SK-N-SH treated with all-trans-retinoic acid at 6 μM for 48 hours (cell line): ENCODE measurements at regions not wholly inside any gene's neighbourhood (a gene's known extent, or its start where the extent isn't known, plus 50 kb on each side); places are given as distances from the start of the nearest gene placed in this dataset.
A peak's percentile ranks its signal among the peaks of the same experiment; 100 is the strongest.

Experiments
- ATAC-seq: fragments of 200-7000 bp; cut with Tn5 transposase; 3 replicates; pipeline ENCODE4 v1.9.1; 2020; ENCODE audit warnings: mild to moderate bottlenecking, moderate library complexity
- ARNTL ChIP-seq: fragments of 450-650 bp; formaldehyde crosslinking; IDR thresholded peaks from 2 replicates; pipeline ENCODE4 v1.5.0; 2020; ENCODE audit warnings: low read depth, mild to moderate bottlenecking, moderate library complexity, borderline replicate concordance
- BACH2 ChIP-seq: fragments of 250-450 bp; sonication (Bioruptor Pico); IDR thresholded peaks from 2 replicates; pipeline ENCODE4 v1.9.0; 2021; ENCODE audit warnings: mild to moderate bottlenecking, borderline replicate concordance
- CSDC2 ChIP-seq: fragments of 250-450 bp; sonication (Bioruptor Pico); IDR thresholded peaks from 2 replicates; pipeline ENCODE4 v1.5.0; 2020; ENCODE audit warnings: mild to moderate bottlenecking, moderate library complexity
- ESRRG ChIP-seq: fragments of 250-450 bp; sonication (Bioruptor Pico); IDR thresholded peaks from 2 replicates; pipeline ENCODE4 v1.6.1; 2021; ENCODE audit warnings: mild to moderate bottlenecking
- GLIS3 ChIP-seq: fragments of 250-450 bp; sonication (Bioruptor Pico); IDR thresholded peaks from 2 replicates; pipeline ENCODE4 v1.5.0; 2020; ENCODE audit warnings: mild to moderate bottlenecking, moderate library complexity
- ISL1 ChIP-seq: fragments of 250-450 bp; sonication (Bioruptor Pico); IDR thresholded peaks from 2 replicates; pipeline ENCODE4 v2.1.2; 2022; ENCODE audit warnings: mild to moderate bottlenecking, moderate library complexity
- OSR1 ChIP-seq: fragments of 250-450 bp; sonication (Bioruptor Pico); IDR thresholded peaks from 2 replicates; pipeline ENCODE4 v1.8.0; 2022; ENCODE audit warnings: moderate library complexity, mild to moderate bottlenecking, inconsistent platforms
- PPARA ChIP-seq: fragments of 250-450 bp; sonication (Bioruptor Pico); IDR thresholded peaks from 2 replicates; pipeline ENCODE4 v1.5.0; 2020; ENCODE audit warnings: mild to moderate bottlenecking, borderline replicate concordance
- RARB ChIP-seq: fragments of 250-450 bp; sonication (Bioruptor Pico); IDR thresholded peaks from 2 replicates; pipeline ENCODE4 v1.8.0; 2021; ENCODE audit warnings: mild to moderate bottlenecking, moderate library complexity
- SNAI2 ChIP-seq: fragments of 250-450 bp; sonication (Bioruptor Pico); IDR thresholded peaks from 2 replicates; pipeline ENCODE4 v1.5.0; 2020; ENCODE audit warnings: mild to moderate bottlenecking, moderate library complexity
- TCF4 ChIP-seq: fragments of 250-450 bp; sonication (Bioruptor Pico); IDR thresholded peaks from 2 replicates; pipeline ENCODE4 v1.8.0; 2021; ENCODE audit warnings: mild to moderate bottlenecking, moderate library complexity, borderline replicate concordance
- TOX ChIP-seq: fragments of 250-450 bp; sonication (Bioruptor Pico); IDR thresholded peaks from 2 replicates; pipeline ENCODE4 v1.8.0; 2021; ENCODE audit warnings: mild to moderate bottlenecking, moderate library complexity, borderline replicate concordance
- ZC3H10 ChIP-seq: fragments of 250-450 bp; sonication (Bioruptor Pico); IDR thresholded peaks from 2 replicates; pipeline ENCODE4 v1.5.1; 2021; ENCODE audit warnings: mild to moderate bottlenecking, moderate library complexity
- ZFP3 ChIP-seq: fragments of 250-450 bp; sonication (Bioruptor Pico); IDR thresholded peaks from 2 replicates; pipeline ENCODE4 v1.5.0; 2020; ENCODE audit warnings: mild to moderate bottlenecking, moderate library complexity
- ZFP30 ChIP-seq: fragments of 450-650 bp; formaldehyde crosslinking; IDR thresholded peaks from 2 replicates; pipeline ENCODE4 v1.5.0; 2022; ENCODE audit warnings: mild to moderate bottlenecking, moderate library complexity
- ZNF565 ChIP-seq: fragments of 450-650 bp; formaldehyde crosslinking; conservative IDR thresholded peaks from 2 replicates; pipeline ENCODE4 v1.5.0; 2020; ENCODE audit warnings: low read depth, mild to moderate bottlenecking, moderate library complexity
- ZNF70 ChIP-seq: fragments of 450-650 bp; formaldehyde crosslinking; IDR thresholded peaks from 2 replicates; pipeline ENCODE4 v1.5.0; 2020; ENCODE audit warnings: mild to moderate bottlenecking, moderate library complexity
- ZNF8 ChIP-seq: fragments of 450-650 bp; formaldehyde crosslinking; IDR thresholded peaks from 2 replicates; pipeline ENCODE4 v1.5.0; 2020; ENCODE audit warnings: mild to moderate bottlenecking, moderate library complexity
- TF ChIP-seq, protein P1 (sequence below): fragments of 250-450 bp; sonication (Bioruptor Pico); IDR thresholded peaks from 2 replicates; pipeline ENCODE4 v1.5.1; 2020; ENCODE audit warnings: low read depth, mild to moderate bottlenecking, moderate library complexity
- TF ChIP-seq, protein P2 (sequence below): fragments of 250-450 bp; sonication (Bioruptor Pico); IDR thresholded peaks from 2 replicates; pipeline ENCODE4 v1.5.0; 2020; ENCODE audit warnings: mild to moderate bottlenecking, moderate library complexity
- TF ChIP-seq, protein P3 (sequence below): fragments of 250-450 bp; sonication (Bioruptor Pico); IDR thresholded peaks from 2 replicates; pipeline ENCODE4 v1.8.0; 2021; ENCODE audit warnings: low read depth, mild to moderate bottlenecking, moderate library complexity, borderline replicate concordance
- TF ChIP-seq, protein P4 (sequence below): fragments of 250-450 bp; sonication (Bioruptor Pico); IDR thresholded peaks from 2 replicates; pipeline ENCODE4 v1.5.1; 2021; ENCODE audit warnings: mild to moderate bottlenecking, moderate library complexity
- TF ChIP-seq, protein P5 (sequence below): fragments of 250-450 bp; sonication (Bioruptor Pico); IDR thresholded peaks from 2 replicates; pipeline ENCODE4 v1.8.0; 2020; ENCODE audit warnings: mild to moderate bottlenecking, moderate library complexity, borderline replicate concordance

DNA sequence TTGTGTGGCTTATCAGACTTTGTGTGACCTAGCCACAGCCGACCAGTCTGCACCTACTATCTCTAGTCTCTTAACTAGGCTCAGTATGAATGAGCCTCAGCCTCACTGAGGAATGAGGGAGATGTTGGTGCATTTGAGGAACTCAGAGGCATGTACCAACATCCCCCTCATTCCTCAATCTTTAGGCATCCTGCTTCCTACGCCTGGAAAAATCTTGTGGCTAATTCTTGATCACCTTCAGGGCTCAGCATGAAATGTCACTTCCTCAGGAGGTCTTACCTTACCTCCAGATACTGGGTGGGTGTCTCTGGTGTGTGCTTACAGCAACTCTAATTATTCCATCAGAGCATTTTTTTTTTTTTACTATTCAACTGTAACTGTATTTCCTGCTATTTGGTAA lies 148.8 kb upstream of the TMCC3 start:
- no peak for TF ChIP-seq SNAI2 (CRISPR knock-in tag)
- TF ChIP-seq CSDC2 (CRISPR knock-in tag): no peak
- TF ChIP-seq OSR1 (CRISPR knock-in tag): no peak
- no peak for TF ChIP-seq ZC3H10 (CRISPR knock-in tag)
- no peak for TF ChIP-seq TOX (CRISPR knock-in tag)
- ATAC-seq: no peak

- TF ChIP-seq ZNF70 (no peak), OSR1 (CRISPR knock-in tag) (no peak), TOX (CRISPR knock-in tag) (no peak), ZFP30 (CRISPR knock-in tag) (no peak), CSDC2 (CRISPR knock-in tag) (no peak), TCF4 (CRISPR knock-in tag) (no peak), RARB (CRISPR knock-in tag) (no peak), GLIS3 (CRISPR knock-in tag) (no peak), SNAI2 (CRISPR knock-in tag) (no peak), ISL1 (CRISPR knock-in tag) (no peak), ZC3H10 (CRISPR knock-in tag) (no peak), ESRRG (CRISPR knock-in tag) (no peak), ARNTL (CRISPR knock-in tag) (no peak)
- TF ChIP-seq, protein P1, sequence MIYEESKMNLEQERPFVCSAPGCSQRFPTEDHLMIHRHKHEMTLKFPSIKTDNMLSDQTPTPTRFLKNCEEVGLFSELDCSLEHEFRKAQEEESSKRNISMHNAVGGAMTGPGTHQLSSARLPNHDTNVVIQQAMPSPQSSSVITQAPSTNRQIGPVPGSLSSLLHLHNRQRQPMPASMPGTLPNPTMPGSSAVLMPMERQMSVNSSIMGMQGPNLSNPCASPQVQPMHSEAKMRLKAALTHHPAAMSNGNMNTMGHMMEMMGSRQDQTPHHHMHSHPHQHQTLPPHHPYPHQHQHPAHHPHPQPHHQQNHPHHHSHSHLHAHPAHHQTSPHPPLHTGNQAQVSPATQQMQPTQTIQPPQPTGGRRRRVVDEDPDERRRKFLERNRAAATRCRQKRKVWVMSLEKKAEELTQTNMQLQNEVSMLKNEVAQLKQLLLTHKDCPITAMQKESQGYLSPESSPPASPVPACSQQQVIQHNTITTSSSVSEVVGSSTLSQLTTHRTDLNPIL (CRISPR knock-in tag): no peak
- TF ChIP-seq, protein P2, sequence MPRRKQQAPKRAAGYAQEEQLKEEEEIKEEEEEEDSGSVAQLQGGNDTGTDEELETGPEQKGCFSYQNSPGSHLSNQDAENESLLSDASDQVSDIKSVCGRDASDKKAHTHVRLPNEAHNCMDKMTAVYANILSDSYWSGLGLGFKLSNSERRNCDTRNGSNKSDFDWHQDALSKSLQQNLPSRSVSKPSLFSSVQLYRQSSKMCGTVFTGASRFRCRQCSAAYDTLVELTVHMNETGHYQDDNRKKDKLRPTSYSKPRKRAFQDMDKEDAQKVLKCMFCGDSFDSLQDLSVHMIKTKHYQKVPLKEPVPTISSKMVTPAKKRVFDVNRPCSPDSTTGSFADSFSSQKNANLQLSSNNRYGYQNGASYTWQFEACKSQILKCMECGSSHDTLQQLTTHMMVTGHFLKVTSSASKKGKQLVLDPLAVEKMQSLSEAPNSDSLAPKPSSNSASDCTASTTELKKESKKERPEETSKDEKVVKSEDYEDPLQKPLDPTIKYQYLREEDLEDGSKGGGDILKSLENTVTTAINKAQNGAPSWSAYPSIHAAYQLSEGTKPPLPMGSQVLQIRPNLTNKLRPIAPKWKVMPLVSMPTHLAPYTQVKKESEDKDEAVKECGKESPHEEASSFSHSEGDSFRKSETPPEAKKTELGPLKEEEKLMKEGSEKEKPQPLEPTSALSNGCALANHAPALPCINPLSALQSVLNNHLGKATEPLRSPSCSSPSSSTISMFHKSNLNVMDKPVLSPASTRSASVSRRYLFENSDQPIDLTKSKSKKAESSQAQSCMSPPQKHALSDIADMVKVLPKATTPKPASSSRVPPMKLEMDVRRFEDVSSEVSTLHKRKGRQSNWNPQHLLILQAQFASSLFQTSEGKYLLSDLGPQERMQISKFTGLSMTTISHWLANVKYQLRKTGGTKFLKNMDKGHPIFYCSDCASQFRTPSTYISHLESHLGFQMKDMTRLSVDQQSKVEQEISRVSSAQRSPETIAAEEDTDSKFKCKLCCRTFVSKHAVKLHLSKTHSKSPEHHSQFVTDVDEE: no peak
- TF ChIP-seq, protein P3, sequence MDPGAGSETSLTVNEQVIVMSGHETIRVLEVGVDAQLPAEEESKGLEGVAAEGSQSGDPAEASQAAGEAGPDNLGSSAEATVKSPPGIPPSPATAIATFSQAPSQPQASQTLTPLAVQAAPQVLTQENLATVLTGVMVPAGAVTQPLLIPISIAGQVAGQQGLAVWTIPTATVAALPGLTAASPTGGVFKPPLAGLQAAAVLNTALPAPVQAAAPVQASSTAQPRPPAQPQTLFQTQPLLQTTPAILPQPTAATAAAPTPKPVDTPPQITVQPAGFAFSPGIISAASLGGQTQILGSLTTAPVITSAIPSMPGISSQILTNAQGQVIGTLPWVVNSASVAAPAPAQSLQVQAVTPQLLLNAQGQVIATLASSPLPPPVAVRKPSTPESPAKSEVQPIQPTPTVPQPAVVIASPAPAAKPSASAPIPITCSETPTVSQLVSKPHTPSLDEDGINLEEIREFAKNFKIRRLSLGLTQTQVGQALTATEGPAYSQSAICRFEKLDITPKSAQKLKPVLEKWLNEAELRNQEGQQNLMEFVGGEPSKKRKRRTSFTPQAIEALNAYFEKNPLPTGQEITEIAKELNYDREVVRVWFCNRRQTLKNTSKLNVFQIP (CRISPR knock-in tag): no peak
- TF ChIP-seq, all 23 proteins: peak for 0
- ATAC-seq: no peak
Measured at GRCh38 chr12:94798113-94798512, 147.8 kb upstream of the TMCC3 start.

GRCh38 chr12:94795520-94795919 lies 145.2 kb upstream of the TMCC3 start:
- TF ChIP-seq ZFP30 (CRISPR knock-in tag): no peak
- ATAC-seq: peak; percentile 70

DNA sequence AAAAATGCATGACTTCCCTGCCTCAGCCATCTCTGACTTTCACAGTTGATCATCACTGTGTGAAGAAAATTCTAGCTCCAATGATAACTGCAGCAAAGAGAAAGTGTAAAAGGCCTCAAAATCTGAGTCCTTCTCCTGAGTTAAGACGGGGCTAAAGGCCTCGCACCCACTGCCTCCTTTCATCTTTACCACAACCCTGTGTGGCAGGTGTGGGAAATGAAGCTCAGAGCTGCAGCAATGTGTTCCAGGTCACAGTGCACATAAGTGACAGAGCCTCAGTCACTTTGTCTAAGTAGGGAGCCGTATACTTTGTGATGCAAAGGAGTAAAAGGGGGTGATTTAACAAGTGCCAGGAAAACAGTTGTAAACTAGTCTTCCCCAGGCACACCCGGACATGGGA lies 144.7 kb upstream of the TMCC3 start:
- TF ChIP-seq ARNTL (CRISPR knock-in tag): no peak
- TF ChIP-seq ZNF8 (CRISPR knock-in tag): no peak
- no peak for TF ChIP-seq RARB (CRISPR knock-in tag)
- no peak for TF ChIP-seq TOX (CRISPR knock-in tag)
- ATAC-seq: no peak

GRCh38 chr12:94793191-94793595 lies 142.8 kb upstream of the TMCC3 start:
- ATAC-seq: no peak
- TF ChIP-seq GLIS3 (CRISPR knock-in tag) (no peak), ZNF70 (no peak), ISL1 (CRISPR knock-in tag) (no peak)
- TF ChIP-seq, all 23 proteins: peak for 0

DNA sequence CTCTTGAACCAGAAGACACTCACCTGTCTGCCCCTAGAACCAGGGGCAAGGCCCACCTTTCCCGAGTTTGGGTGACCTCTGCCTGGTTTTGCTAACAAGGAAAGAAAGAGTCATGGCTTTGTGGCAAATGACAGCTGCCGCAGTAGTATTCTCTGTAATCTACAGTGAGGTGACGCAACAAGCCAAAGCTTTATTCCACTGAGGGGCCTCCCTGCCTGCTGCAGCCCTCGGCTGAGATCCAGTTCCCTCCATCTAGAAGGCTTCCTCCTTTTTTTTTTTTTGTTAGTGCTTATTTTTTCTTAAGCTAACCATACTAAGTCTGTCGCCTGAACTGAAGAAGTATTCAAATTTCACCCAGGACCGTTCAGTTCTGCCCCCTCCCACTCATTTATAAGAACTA lies 142.3 kb upstream of the TMCC3 start:
- ATAC-seq: no peak
- TF ChIP-seq ISL1 (CRISPR knock-in tag): no peak
- TF ChIP-seq ZFP3: no peak
- TF ChIP-seq BACH2 (CRISPR knock-in tag): no peak
- TF ChIP-seq PPARA: no peak
- TF ChIP-seq, protein P4, sequence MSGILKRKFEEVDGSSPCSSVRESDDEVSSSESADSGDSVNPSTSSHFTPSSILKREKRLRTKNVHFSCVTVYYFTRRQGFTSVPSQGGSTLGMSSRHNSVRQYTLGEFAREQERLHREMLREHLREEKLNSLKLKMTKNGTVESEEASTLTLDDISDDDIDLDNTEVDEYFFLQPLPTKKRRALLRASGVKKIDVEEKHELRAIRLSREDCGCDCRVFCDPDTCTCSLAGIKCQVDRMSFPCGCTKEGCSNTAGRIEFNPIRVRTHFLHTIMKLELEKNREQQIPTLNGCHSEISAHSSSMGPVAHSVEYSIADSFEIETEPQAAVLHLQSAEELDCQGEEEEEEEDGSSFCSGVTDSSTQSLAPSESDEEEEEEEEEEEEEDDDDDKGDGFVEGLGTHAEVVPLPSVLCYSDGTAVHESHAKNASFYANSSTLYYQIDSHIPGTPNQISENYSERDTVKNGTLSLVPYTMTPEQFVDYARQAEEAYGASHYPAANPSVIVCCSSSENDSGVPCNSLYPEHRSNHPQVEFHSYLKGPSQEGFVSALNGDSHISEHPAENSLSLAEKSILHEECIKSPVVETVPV (CRISPR knock-in tag): no peak
- TF ChIP-seq CSDC2 (CRISPR knock-in tag): no peak
- no peak for TF ChIP-seq RARB (CRISPR knock-in tag)
- no peak for TF ChIP-seq SNAI2 (CRISPR knock-in tag)
- TF ChIP-seq OSR1 (CRISPR knock-in tag): no peak
- TF ChIP-seq, protein P3 (CRISPR knock-in tag): no peak
- no peak for TF ChIP-seq ZNF565 (CRISPR knock-in tag)
- TF ChIP-seq, protein P5, sequence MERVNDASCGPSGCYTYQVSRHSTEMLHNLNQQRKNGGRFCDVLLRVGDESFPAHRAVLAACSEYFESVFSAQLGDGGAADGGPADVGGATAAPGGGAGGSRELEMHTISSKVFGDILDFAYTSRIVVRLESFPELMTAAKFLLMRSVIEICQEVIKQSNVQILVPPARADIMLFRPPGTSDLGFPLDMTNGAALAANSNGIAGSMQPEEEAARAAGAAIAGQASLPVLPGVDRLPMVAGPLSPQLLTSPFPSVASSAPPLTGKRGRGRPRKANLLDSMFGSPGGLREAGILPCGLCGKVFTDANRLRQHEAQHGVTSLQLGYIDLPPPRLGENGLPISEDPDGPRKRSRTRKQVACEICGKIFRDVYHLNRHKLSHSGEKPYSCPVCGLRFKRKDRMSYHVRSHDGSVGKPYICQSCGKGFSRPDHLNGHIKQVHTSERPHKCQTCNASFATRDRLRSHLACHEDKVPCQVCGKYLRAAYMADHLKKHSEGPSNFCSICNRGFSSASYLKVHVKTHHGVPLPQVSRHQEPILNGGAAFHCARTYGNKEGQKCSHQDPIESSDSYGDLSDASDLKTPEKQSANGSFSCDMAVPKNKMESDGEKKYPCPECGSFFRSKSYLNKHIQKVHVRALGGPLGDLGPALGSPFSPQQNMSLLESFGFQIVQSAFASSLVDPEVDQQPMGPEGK (CRISPR knock-in tag): no peak
